Karpas-422 (cell line): ENCODE measurements at regions not wholly inside any gene's neighbourhood (a gene's known extent, or its start where the extent isn't known, plus 50 kb on each side); places are given as distances from the start of the nearest gene placed in this dataset.

ENCODE experiments used
- DNase-seq: peaks from one replicate; pipeline ENCODE4 v3.0.0-alpha.2; 2015
- H2AFZ ChIP-seq: fragments of 200-600 bp; sonication (generic); 2 replicates; pipeline ENCODE4 v1.6.1; 2014; ENCODE audit warnings: antibody characterized with exemption, low read length, mixed read lengths
- H3K27ac ChIP-seq: fragments of 200-600 bp; sonication (generic); 2 replicates; pipeline ENCODE4 v1.5.1; 2014; ENCODE audit warnings: mild to moderate bottlenecking, low read length, moderate library complexity
- H3K27me3 ChIP-seq: fragments of 200-600 bp; sonication (generic); 2 replicates; pipeline ENCODE4 v1.6.1; 2014; ENCODE audit warnings: low read length, mixed read lengths
- H3K36me3 ChIP-seq: fragments of 200-600 bp; sonication (generic); 2 replicates; pipeline ENCODE4 v1.6.1; 2014; ENCODE audit warnings: low read length, mixed read lengths; ENCODE audit not compliant: insufficient read depth
- H3K4me1 ChIP-seq: fragments of 200-600 bp; sonication (generic); 2 replicates; pipeline ENCODE4 v1.6.1; 2014; ENCODE audit warnings: mild to moderate bottlenecking, low read length, mixed read lengths
- H3K4me2 ChIP-seq: fragments of 200-600 bp; sonication (generic); 2 replicates; pipeline ENCODE4 v1.6.1; 2014; ENCODE audit warnings: low read length, low read depth, mild to moderate bottlenecking; ENCODE audit not compliant: poor library complexity, severe bottlenecking
- H3K4me3 ChIP-seq: fragments of 200-600 bp; sonication (generic); 2 replicates; pipeline ENCODE4 v1.5.1; 2014; ENCODE audit warnings: mild to moderate bottlenecking, antibody characterized with exemption, low read length, mixed read lengths
- H3K79me2 ChIP-seq: fragments of 200-600 bp; sonication (generic); 2 replicates; pipeline ENCODE4 v1.6.1; 2014; ENCODE audit warnings: mild to moderate bottlenecking, low read length, mixed read lengths
- H3K9ac ChIP-seq: fragments of 200-600 bp; sonication (generic); 2 replicates; pipeline ENCODE4 v1.6.0; 2014; ENCODE audit warnings: low read length
- H3K9me2 ChIP-seq: fragments of 200-600 bp; sonication (generic), shearing (Covaris generic); replicated peaks from 2 replicates; pipeline ENCODE4 v1.6.0; 2014; ENCODE audit warnings: mild to moderate bottlenecking, low read length, moderate library complexity; ENCODE audit not compliant: insufficient read depth
- H3K9me3 ChIP-seq: fragments of 300-700, 200-600 bp; sonication (generic); 2 replicates; pipeline ENCODE4 v1.6.1; 2014; ENCODE audit warnings: low read length, mixed read lengths
- H4K20me1 ChIP-seq: fragments of 200-600 bp; sonication (generic); 2 replicates; pipeline ENCODE4 v1.6.1; 2014; ENCODE audit warnings: mild to moderate bottlenecking, antibody characterized with exemption, low read length, low read depth; ENCODE audit not compliant: insufficient read depth

- Histone ChIP-seq H3K9me3 (no peaks in the 10 kb centered on the region), H3K27me3 (no peaks in the 10 kb centered on the region), H3K9me2 (no peaks in the 10 kb centered on the region), H3K4me3 (no peak overlapping the region), H3K27ac (no peak overlapping the region), H2AFZ (no peak overlapping the region), H3K4me1 (peaks cover 5% of the 10 kb centered on the region), H3K9ac (no peak overlapping the region), H4K20me1 (no peaks in the 10 kb centered on the region), H3K4me2 (no peak overlapping the region), H3K79me2 (no peaks in the 10 kb centered on the region), H3K36me3 (no peaks in the 10 kb centered on the region)
- DNase-seq = no peak
Observed at GRCh38 chr5:58224661-58225060, 235.2 kb downstream of the PLK2 start.

DNA sequence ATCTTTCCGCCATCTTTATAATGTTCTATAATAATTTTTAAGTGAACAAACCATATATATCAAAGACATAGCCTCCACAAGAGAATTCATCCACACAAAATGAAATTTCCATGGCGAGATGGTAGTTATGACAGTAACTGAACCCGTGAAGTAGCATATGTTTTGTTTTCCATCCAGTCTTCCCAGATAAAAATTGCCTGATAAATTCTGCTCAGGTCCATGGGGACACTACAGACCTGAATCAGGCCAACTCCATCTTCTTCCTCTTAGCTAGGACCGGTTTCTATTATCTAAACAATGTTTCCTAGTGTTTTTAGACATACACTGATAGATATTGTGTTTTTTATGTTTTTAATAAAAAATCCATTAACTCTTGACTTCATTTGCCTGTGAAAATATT, 235.7 kb downstream of the PLK2 start:
- Histone ChIP-seq H3K79me2 (no peaks in the 10 kb centered on the region), H3K9me2 (no peaks in the 10 kb centered on the region), H3K27me3 (no peaks in the 10 kb centered on the region), H3K27ac (no peak overlapping the region), H3K9ac (no peak overlapping the region), H3K4me3 (no peak overlapping the region), H3K36me3 (no peaks in the 10 kb centered on the region), H4K20me1 (no peaks in the 10 kb centered on the region), H3K4me1 (peaks cover 5% of the 10 kb centered on the region), H3K9me3 (no peaks in the 10 kb centered on the region), H2AFZ (no peak overlapping the region), H3K4me2 (no peak overlapping the region)
- no peak for DNase-seq

DNA sequence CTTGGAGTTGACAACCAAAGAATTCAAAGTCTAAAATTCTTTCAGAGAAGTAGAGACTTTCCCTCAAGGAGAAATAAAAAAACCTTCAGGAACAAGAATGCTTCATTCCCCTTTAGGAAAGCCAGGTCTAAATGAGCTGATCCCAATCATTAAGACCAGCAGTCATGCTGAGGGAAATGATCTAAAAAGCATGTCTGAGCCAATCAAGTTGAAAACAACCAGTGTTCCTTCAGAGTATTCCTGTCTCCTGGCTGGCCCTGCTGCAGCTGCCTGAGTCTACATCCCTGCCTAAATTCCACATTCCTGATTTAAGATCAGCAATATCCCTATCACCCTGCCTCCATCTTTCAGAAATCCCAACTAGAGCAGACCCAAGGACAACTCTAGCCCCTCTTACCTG, 244.5 kb downstream of the PLK2 start:
- no peak for DNase-seq
- Histone ChIP-seq H3K27ac (no peak overlapping the region), H4K20me1 (no peaks in the 10 kb centered on the region), H3K9me2 (no peaks in the 10 kb centered on the region; the same call in 1 of the 2 replicates), H3K4me3 (no peak overlapping the region), H3K9me3 (no peaks in the 10 kb centered on the region), H3K36me3 (no peaks in the 10 kb centered on the region), H3K4me1 (no peaks in the 10 kb centered on the region), H3K27me3 (no peaks in the 10 kb centered on the region), H3K79me2 (no peaks in the 10 kb centered on the region), H2AFZ (no peak overlapping the region), H3K9ac (no peak overlapping the region), H3K4me2 (no peak overlapping the region)

- H3K9me3 ChIP-seq = no peaks in the 10 kb centered on the region
- no peaks in the 10 kb centered on the region for H4K20me1 ChIP-seq
- DNase-seq = no peak
- H3K36me3 ChIP-seq = no peaks in the 10 kb centered on the region
- no peaks in the 10 kb centered on the region; the same call in 1 of the 2 replicates for H3K9me2 ChIP-seq
- H3K4me1 ChIP-seq = no peaks in the 10 kb centered on the region
- no peak overlapping the region for H3K4me2 ChIP-seq
- no peak overlapping the region for H3K27ac ChIP-seq
- H3K79me2 ChIP-seq = no peaks in the 10 kb centered on the region
- no peaks in the 10 kb centered on the region for H3K27me3 ChIP-seq
- H3K4me3 ChIP-seq = no peak overlapping the region
- no peak overlapping the region for H2AFZ ChIP-seq
- no peak overlapping the region for H3K9ac ChIP-seq
Observed at GRCh38 chr5:58211441-58211840, 248.4 kb downstream of the PLK2 start.

- H3K27me3 ChIP-seq = no peaks in the 10 kb centered on the region
- no peak overlapping the region for H2AFZ ChIP-seq
- H3K27ac ChIP-seq = no peak overlapping the region
- H3K9me2 ChIP-seq = no peaks in the 10 kb centered on the region; the same call in 1 of the 2 replicates
- no peaks in the 10 kb centered on the region for H3K79me2 ChIP-seq
- no peaks in the 10 kb centered on the region for H3K9me3 ChIP-seq
- no peak overlapping the region for H3K4me2 ChIP-seq
- no peak for DNase-seq
- no peak overlapping the region for H3K4me3 ChIP-seq
- no peak overlapping the region for H3K9ac ChIP-seq
- H4K20me1 ChIP-seq = no peaks in the 10 kb centered on the region
- no peaks in the 10 kb centered on the region for H3K36me3 ChIP-seq
- no peaks in the 10 kb centered on the region for H3K4me1 ChIP-seq
Observed at GRCh38 chr5:58208674-58209073, 251.2 kb downstream of the PLK2 start.

- H3K4me3 ChIP-seq = no peak overlapping the region
- H3K79me2 ChIP-seq = no peaks in the 10 kb centered on the region
- H3K4me2 ChIP-seq = no peak overlapping the region
- no peak overlapping the region for H3K27ac ChIP-seq
- no peaks in the 10 kb centered on the region for H4K20me1 ChIP-seq
- H3K36me3 ChIP-seq = no peaks in the 10 kb centered on the region
- no peaks in the 10 kb centered on the region for H3K4me1 ChIP-seq
- H2AFZ ChIP-seq = no peak overlapping the region
- no peaks in the 10 kb centered on the region for H3K9me3 ChIP-seq
- H3K9ac ChIP-seq = no peak overlapping the region
- H3K9me2 ChIP-seq = no peaks in the 10 kb centered on the region
- no peaks in the 10 kb centered on the region for H3K27me3 ChIP-seq
- DNase-seq = no peak
Observed at GRCh38 chr5:58207076-58207475, 252.8 kb downstream of the PLK2 start.

DNA sequence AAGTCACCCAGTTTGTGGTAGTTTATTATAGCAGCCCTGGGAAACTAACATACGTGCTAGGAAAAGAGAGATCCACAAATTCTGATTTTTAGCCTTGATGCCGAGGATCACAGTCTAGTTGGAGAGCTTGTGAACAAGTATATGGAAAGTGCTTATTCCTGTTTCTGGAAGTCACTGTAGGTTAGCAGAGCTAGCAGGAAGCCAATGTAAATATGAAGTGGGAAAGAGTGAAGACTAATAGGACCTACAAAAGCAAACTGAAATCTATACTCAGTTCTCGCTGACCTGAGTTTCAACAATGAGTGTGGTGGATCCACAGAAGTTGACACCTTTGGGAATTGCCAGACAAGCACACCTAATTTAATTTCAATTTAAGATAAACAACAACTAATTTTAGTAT, 254.9 kb downstream of the PLK2 start:
- H3K27ac ChIP-seq = no peak overlapping the region
- H3K4me3 ChIP-seq = no peak overlapping the region
- no peaks in the 10 kb centered on the region for H3K36me3 ChIP-seq
- H3K79me2 ChIP-seq = no peaks in the 10 kb centered on the region
- no peak overlapping the region for H3K9ac ChIP-seq
- H3K9me2 ChIP-seq = no peaks in the 10 kb centered on the region
- no peak overlapping the region for H3K4me2 ChIP-seq
- H3K4me1 ChIP-seq = no peaks in the 10 kb centered on the region
- H3K9me3 ChIP-seq = no peaks in the 10 kb centered on the region
- no peaks in the 10 kb centered on the region for H3K27me3 ChIP-seq
- H2AFZ ChIP-seq = no peak overlapping the region
- DNase-seq = no peak
- no peaks in the 10 kb centered on the region for H4K20me1 ChIP-seq

DNA sequence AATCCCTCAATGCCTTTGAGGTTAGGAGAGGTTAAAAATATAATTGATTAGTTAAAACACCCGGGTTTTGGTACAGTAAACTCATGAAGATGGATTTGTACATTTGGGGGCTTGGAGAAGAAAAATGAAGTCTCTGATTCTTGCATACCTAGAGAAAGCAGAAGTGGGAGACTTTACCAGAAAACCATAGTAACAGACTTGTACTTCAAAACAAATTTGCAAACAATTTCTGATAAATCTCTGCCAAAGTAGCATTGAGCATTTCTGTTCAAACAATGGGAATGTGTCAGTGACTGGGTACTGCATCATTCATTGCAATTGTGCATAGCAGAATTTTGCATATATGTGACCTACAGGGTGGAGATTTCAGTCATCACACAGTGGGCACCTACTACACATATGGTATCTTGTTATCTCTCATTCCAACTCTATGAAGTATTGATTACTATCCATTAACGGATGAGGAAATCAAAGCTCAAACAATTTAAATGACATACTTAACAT, 256.9 kb downstream of the PLK2 start:
- no peaks in the 10 kb centered on the region for H3K9me3 ChIP-seq
- no peak for DNase-seq
- H3K36me3 ChIP-seq = no peaks in the 10 kb centered on the region
- H3K4me2 ChIP-seq = no peak overlapping the region
- H3K9me2 ChIP-seq = no peaks in the 10 kb centered on the region
- H3K27ac ChIP-seq = no peak overlapping the region
- no peak overlapping the region for H3K9ac ChIP-seq
- H3K79me2 ChIP-seq = no peaks in the 10 kb centered on the region
- no peaks in the 10 kb centered on the region for H3K4me1 ChIP-seq
- no peaks in the 10 kb centered on the region for H4K20me1 ChIP-seq
- no peaks in the 10 kb centered on the region for H3K27me3 ChIP-seq
- H2AFZ ChIP-seq = no peak overlapping the region
- H3K4me3 ChIP-seq = no peak overlapping the region
